RWPE2 (cell line): ENCODE measurements at regions not wholly inside any gene's neighbourhood (a gene's known extent, or its start where the extent isn't known, plus 50 kb on each side); places are given as distances from the start of the nearest gene placed in this dataset.

Experiments
- ATAC-seq: fragments of 200-7000 bp; cut with Tn5 transposase; 3 replicates; pipeline ENCODE4 v1.9.1; 2021; ENCODE audit warnings: low read depth
- DNase-seq: peaks from one replicate; pipeline ENCODE4 v3.0.0-alpha.2; 2020; ENCODE audit warnings: low spot score
- H3K27ac ChIP-seq: fragments of 450-650 bp; 2 replicates; pipeline ENCODE4 v1.5.1; 2017; ENCODE audit warnings: mild to moderate bottlenecking; ENCODE audit not compliant: poor library complexity, severe bottlenecking
- H3K27me3 ChIP-seq: fragments of 250-450 bp; sonication (Bioruptor Pico); 2 replicates; pipeline ENCODE4 v1.5.1; 2021; ENCODE audit warnings: mild to moderate bottlenecking, moderate library complexity; ENCODE audit not compliant: insufficient read depth, poor library complexity, severe bottlenecking
- H3K36me3 ChIP-seq: fragments of 250-450 bp; sonication (Bioruptor Pico); 2 replicates; pipeline ENCODE4 v1.5.1; 2020; ENCODE audit warnings: low read depth, mild to moderate bottlenecking, moderate library complexity
- H3K4me1 ChIP-seq: fragments of 250-450 bp; sonication (Bioruptor Pico); 2 replicates; pipeline ENCODE4 v1.5.1; 2021; ENCODE audit warnings: mild to moderate bottlenecking, moderate library complexity; ENCODE audit not compliant: insufficient read depth, poor library complexity, severe bottlenecking
- H3K4me3 ChIP-seq: fragments of 250-450 bp; sonication (Bioruptor Pico); 2 replicates; pipeline ENCODE4 v1.5.1; 2021; ENCODE audit warnings: mild to moderate bottlenecking, moderate library complexity; ENCODE audit not compliant: severe bottlenecking
- H3K9me3 ChIP-seq: fragments of 250-450 bp; sonication (Bioruptor Pico); 2 replicates; pipeline ENCODE4 v1.5.1; 2021; ENCODE audit warnings: mild to moderate bottlenecking, moderate library complexity; ENCODE audit not compliant: severe bottlenecking
- CTCF ChIP-seq: fragments of 450-650 bp; IDR thresholded peaks from one replicate; pipeline ENCODE4 v1.5.1; 2017; ENCODE audit warnings: mild to moderate bottlenecking, moderate library complexity; ENCODE audit not compliant: poor library complexity, severe bottlenecking

GRCh38 chr12:79524507-79525148 lies 166.1 kb downstream of the PAWR start:
- no peak for TF ChIP-seq CTCF
- no peak for DNase-seq
- no peaks in the 10 kb centered on the region for H3K27me3 ChIP-seq
- H3K9me3 ChIP-seq: no peaks in the 10 kb centered on the region
- ATAC-seq: no peak
- H3K36me3 ChIP-seq: no peaks in the 10 kb centered on the region
- no peak overlapping the region for H3K4me3 ChIP-seq
- H3K4me1 ChIP-seq: no peaks in the 10 kb centered on the region
- no peak overlapping the region for H3K27ac ChIP-seq

GRCh38 chr12:79522989-79523386 lies 167.8 kb downstream of the PAWR start:
- DNase-seq: no peak
- H3K9me3 ChIP-seq: no peaks in the 10 kb centered on the region
- H3K27me3 ChIP-seq: no peaks in the 10 kb centered on the region
- H3K4me3 ChIP-seq: no peak overlapping the region
- TF ChIP-seq CTCF: no peak
- no peaks in the 10 kb centered on the region for H3K4me1 ChIP-seq
- ATAC-seq: no peak
- no peaks in the 10 kb centered on the region for H3K36me3 ChIP-seq
- no peak overlapping the region for H3K27ac ChIP-seq

GRCh38 chr12:79522257-79522988 lies 168.3 kb downstream of the PAWR start:
- Histone ChIP-seq H3K36me3 (no peaks in the 10 kb centered on the region), H3K27me3 (no peaks in the 10 kb centered on the region), H3K27ac (no peak overlapping the region), H3K9me3 (no peaks in the 10 kb centered on the region), H3K4me3 (no peak overlapping the region), H3K4me1 (no peaks in the 10 kb centered on the region)
- no peak for ATAC-seq
- TF ChIP-seq CTCF: no peak
- DNase-seq: no peak

GRCh38 chr12:79521576-79521975 lies 169.2 kb downstream of the PAWR start:
- TF ChIP-seq CTCF: no peak
- DNase-seq: no peak
- ATAC-seq: no peak
- Histone ChIP-seq H3K27me3 (no peaks in the 10 kb centered on the region), H3K27ac (no peak overlapping the region), H3K36me3 (no peaks in the 10 kb centered on the region), H3K9me3 (no peaks in the 10 kb centered on the region), H3K4me1 (no peaks in the 10 kb centered on the region), H3K4me3 (no peak overlapping the region)

GRCh38 chr12:79517363-79517762 lies 173.4 kb downstream of the PAWR start:
- H3K4me3 ChIP-seq: no peak overlapping the region
- H3K9me3 ChIP-seq: peaks cover 3% of the 10 kb centered on the region
- TF ChIP-seq CTCF: no peak
- DNase-seq (no peak), ATAC-seq (no peak)
- no peaks in the 10 kb centered on the region for H3K36me3 ChIP-seq
- no peaks in the 10 kb centered on the region for H3K4me1 ChIP-seq
- H3K27ac ChIP-seq: no peak overlapping the region
- H3K27me3 ChIP-seq: no peaks in the 10 kb centered on the region
